DND-41 (cell line): ENCODE measurements at regions not wholly inside any gene's neighbourhood (a gene's known extent, or its start where the extent isn't known, plus 50 kb on each side); places are given as distances from the start of the nearest gene placed in this dataset.

Source experiments
- EZH2 ChIP-seq: IDR thresholded peaks from 3 replicates; pipeline ENCODE4 v1.6.1; 2012; ENCODE audit warnings: borderline replicate concordance, low read depth, mild to moderate bottlenecking, moderate library complexity, low read length, inconsistent platforms; ENCODE audit not compliant: severe bottlenecking
- TF ChIP-seq, protein P1 (sequence below): IDR thresholded peaks from 2 replicates; pipeline ENCODE4 v1.5.1; 2012; ENCODE audit warnings: borderline replicate concordance, low read length, moderate library complexity, mild to moderate bottlenecking; ENCODE audit not compliant: poor library complexity, severe bottlenecking; ENCODE audit errors: extremely low read depth

DNA sequence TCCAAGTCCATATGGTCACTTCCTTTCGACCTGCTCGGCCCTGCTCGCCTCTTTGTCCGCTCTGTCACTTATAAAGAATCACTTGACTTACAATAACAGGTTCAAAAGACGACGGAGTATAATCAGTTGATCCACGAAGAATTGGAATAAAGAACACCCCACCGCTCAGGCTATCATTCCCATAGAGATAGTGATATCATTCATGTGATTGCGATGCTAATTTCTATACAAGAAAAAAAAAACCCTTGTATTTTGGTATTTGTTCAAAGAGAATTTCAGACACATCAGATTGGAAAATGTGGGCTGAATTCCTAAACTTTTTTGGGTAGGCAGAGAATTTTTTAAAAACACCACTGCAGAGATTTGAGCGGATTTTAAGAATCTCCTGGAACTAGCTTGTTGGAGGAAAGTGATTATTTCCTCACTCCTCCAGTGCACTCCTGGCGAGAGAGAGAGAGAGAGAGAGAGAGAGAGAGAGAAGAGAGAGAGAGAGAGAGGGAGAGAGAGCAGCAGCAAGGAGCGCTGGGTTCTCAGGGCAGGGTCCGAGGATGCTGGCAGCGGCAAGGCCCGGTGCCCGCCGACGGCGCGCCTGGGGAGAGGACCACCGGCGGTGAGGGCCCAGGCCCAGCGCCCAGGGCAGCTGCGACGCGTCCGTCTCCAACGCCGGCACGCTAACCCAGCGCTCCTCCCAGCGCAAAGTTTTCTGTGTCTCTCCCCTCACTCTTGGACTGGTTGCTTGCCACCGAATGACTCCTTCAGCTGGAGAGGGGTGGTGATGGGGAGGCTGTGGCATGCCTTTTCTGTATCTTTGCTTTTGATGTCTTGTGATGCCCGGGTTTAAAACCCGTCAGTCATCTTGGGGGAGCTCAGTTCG is 149.0 kb upstream of the ZNF536 start:
- TF ChIP-seq, protein P1, sequence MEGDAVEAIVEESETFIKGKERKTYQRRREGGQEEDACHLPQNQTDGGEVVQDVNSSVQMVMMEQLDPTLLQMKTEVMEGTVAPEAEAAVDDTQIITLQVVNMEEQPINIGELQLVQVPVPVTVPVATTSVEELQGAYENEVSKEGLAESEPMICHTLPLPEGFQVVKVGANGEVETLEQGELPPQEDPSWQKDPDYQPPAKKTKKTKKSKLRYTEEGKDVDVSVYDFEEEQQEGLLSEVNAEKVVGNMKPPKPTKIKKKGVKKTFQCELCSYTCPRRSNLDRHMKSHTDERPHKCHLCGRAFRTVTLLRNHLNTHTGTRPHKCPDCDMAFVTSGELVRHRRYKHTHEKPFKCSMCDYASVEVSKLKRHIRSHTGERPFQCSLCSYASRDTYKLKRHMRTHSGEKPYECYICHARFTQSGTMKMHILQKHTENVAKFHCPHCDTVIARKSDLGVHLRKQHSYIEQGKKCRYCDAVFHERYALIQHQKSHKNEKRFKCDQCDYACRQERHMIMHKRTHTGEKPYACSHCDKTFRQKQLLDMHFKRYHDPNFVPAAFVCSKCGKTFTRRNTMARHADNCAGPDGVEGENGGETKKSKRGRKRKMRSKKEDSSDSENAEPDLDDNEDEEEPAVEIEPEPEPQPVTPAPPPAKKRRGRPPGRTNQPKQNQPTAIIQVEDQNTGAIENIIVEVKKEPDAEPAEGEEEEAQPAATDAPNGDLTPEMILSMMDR, result no peak
- no peak for TF ChIP-seq EZH2
